ENCODE measurements at regions not wholly inside any gene's neighbourhood (a gene's known extent, or its start where the extent isn't known, plus 50 kb on each side); places are given as distances from the start of the nearest gene placed in this dataset.

DNA sequence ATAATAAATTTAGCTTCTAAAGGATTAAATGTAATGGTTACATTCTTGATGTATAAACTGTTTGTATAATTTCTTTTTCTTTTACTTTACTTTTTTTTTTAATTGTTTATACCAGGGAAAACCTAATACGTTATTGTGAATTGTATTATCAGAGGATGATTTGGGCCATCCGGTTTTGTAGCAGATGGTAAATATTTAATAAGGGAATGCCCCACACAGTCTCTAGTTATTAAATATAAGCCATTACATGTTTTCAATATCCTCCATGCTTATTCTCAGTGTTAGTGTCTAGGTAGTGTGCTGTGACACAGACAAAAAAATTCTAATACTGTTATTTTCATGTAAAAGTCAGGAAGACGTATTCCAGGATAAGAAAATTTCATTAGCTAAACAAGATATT lies 553.9 kb downstream of the ZNF804A start:
- intact Hi-C loops (cut with DNase I), result no loop called here
- DNase-seq (no peak), ATAC-seq (no peak)
- H3K4me3 ChIP-seq, result no peak overlapping the region
- no peak overlapping the region for H3K27ac ChIP-seq
- H3K9me3 ChIP-seq, result no peaks in the 10 kb centered on the region
- no peaks in the 10 kb centered on the region for H3K36me3 ChIP-seq
- no peaks in the 10 kb centered on the region for H3K4me1 ChIP-seq
- 48% methylated on average over 3 of the region's 3 CpGs for WGBS (ENCODE audit: insufficient coverage, low coverage, low lambda C conversion rate, missing lambda C conversion rate)
- no peak for TF ChIP-seq CTCF (IDR thresholded peaks at IDR 0.05)
- no peak for TF ChIP-seq POLR2A (IDR thresholded peaks at IDR 0.05)
- no peaks in the 10 kb centered on the region for H3K27me3 ChIP-seq

DNA sequence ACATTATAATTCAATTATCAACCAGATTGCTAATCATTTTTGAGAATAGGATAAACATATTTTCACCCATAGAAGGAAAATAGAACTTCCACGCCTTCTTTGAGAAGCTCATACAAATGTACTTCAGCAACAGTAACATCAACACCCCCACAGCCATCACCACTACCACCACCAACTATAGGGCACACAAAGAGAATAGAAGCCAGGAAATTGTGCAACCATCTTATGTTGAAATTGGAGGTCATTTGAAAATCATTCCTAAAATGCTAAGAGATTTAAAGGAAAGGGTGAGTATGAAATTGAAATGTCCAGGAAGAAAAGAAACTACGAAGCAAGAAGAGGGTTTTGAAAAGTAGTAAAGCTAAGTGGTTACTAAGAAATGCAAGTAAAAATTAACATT lies 563.4 kb downstream of the ZNF804A start:
- H3K27me3 ChIP-seq, result no peaks in the 10 kb centered on the region
- H3K9me3 ChIP-seq, result no peaks in the 10 kb centered on the region
- DNase-seq (no peak), ATAC-seq (no peak)
- H3K4me3 ChIP-seq, result no peak overlapping the region
- intact Hi-C loops (cut with DNase I), result no loop called here
- no peaks in the 10 kb centered on the region for H3K4me1 ChIP-seq
- TF ChIP-seq CTCF (IDR thresholded peaks at IDR 0.05) (no peak), POLR2A (IDR thresholded peaks at IDR 0.05) (no peak)
- H3K27ac ChIP-seq, result no peak overlapping the region
- 39% methylated on average over 2 of the region's 2 CpGs for WGBS (ENCODE audit: insufficient coverage, low coverage, low lambda C conversion rate, missing lambda C conversion rate)
- H3K36me3 ChIP-seq, result no peaks in the 10 kb centered on the region

- Histone ChIP-seq H3K4me3 (no peak overlapping the region), H3K27me3 (no peaks in the 10 kb centered on the region), H3K36me3 (no peaks in the 10 kb centered on the region), H3K4me1 (no peaks in the 10 kb centered on the region), H3K9me3 (no peaks in the 10 kb centered on the region), H3K27ac (no peak overlapping the region)
- intact Hi-C loops (cut with DNase I), result no loop called here
- TF ChIP-seq POLR2A (IDR thresholded peaks at IDR 0.05) (no peak), CTCF (IDR thresholded peaks at IDR 0.05) (no peak)
- DNase-seq (no peak), ATAC-seq (no peak)
- WGBS (ENCODE audit: insufficient coverage, low coverage, low lambda C conversion rate, missing lambda C conversion rate), result 60% methylated on average over 1 of the region's 1 CpG
Measured at GRCh38 chr2:185174353-185174752, 564.3 kb upstream of the FSIP2 start.

DNA sequence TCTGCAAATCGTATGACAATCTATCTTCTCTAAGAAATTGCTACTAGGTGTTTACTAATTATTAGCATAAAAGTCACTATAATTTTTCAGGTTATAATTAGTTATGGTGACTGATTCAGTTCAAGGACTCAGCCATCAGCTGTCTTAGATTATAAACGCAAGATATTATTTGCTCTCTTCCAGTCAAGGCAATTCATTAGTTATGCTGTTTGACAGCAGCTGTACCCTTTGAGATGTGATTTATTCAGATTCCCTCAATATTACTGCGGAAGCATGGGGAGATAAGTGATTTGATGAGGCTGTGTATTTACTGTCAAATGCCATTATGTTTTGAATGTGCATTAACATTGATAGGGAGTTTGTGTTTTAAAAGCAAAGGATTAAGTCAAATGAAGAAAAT lies 558.9 kb upstream of the FSIP2 start:
- intact Hi-C loops (cut with DNase I), result no loop called here
- 36% methylated on average over 3 of the region's 3 CpGs for WGBS (ENCODE audit: insufficient coverage, low coverage, low lambda C conversion rate, missing lambda C conversion rate)
- Histone ChIP-seq H3K9me3 (no peaks in the 10 kb centered on the region), H3K4me3 (no peak overlapping the region), H3K27ac (no peak overlapping the region), H3K4me1 (no peaks in the 10 kb centered on the region), H3K27me3 (no peaks in the 10 kb centered on the region), H3K36me3 (no peaks in the 10 kb centered on the region)
- ATAC-seq, result no peak
- DNase-seq, result no peak
- no peak for TF ChIP-seq CTCF (IDR thresholded peaks at IDR 0.05)
- no peak for TF ChIP-seq POLR2A (IDR thresholded peaks at IDR 0.05)

GRCh38 chr2:185181901-185182300 lies 556.7 kb upstream of the FSIP2 start:
- no peaks in the 10 kb centered on the region for H3K4me1 ChIP-seq
- H3K4me3 ChIP-seq, result no peak overlapping the region
- no peaks in the 10 kb centered on the region for H3K27me3 ChIP-seq
- H3K27ac ChIP-seq, result no peak overlapping the region
- ATAC-seq (no peak), DNase-seq (no peak)
- no peaks in the 10 kb centered on the region for H3K9me3 ChIP-seq
- TF ChIP-seq POLR2A (IDR thresholded peaks at IDR 0.05) (no peak), CTCF (IDR thresholded peaks at IDR 0.05) (no peak)
- 61% methylated on average over 3 of the region's 3 CpGs for WGBS (ENCODE audit: insufficient coverage, low coverage, low lambda C conversion rate, missing lambda C conversion rate)
- H3K36me3 ChIP-seq, result no peaks in the 10 kb centered on the region
- intact Hi-C loops (cut with DNase I), result no loop called here
